ENCODE measurements at regions not wholly inside any gene's neighbourhood (a gene's known extent, or its start where the extent isn't known, plus 50 kb on each side); places are given as distances from the start of the nearest gene placed in this dataset.

GRCh38 chrX:125003746-125004446 is 315.8 kb upstream of the TEX13C start:
- DNase-seq (ENCODE audit: low spot score): no peak

- DNase-seq (ENCODE audit: low spot score): no peak
Measured at GRCh38 chrX:125004799-125005198, 314.9 kb upstream of the TEX13C start.

GRCh38 chrX:125005863-125006262 is 313.8 kb upstream of the TEX13C start:
- DNase-seq (ENCODE audit: low spot score): no peak

GRCh38 chrX:125006704-125007103 is 313.0 kb upstream of the TEX13C start:
- no peak for DNase-seq (ENCODE audit: low spot score)

- no peak for DNase-seq (ENCODE audit: low spot score)
Measured at GRCh38 chrX:125012585-125012984, 307.1 kb upstream of the TEX13C start.

GRCh38 chrX:125029131-125029530 is 290.5 kb upstream of the TEX13C start:
- DNase-seq (ENCODE audit: low spot score): no peak

All from iPS-NIHi11 (cell line).